CD14-positive monocyte (primary cell): ENCODE measurements at regions not wholly inside any gene's neighbourhood (a gene's known extent, or its start where the extent isn't known, plus 50 kb on each side); places are given as distances from the start of the nearest gene placed in this dataset.

Experiments used
- DNase-seq, 3 donors: peaks; one replicate each; pipeline ENCODE4 v3.0.0-alpha.2; 2011 to 2022
- H2AFZ ChIP-seq: 2 replicates; pipeline ENCODE4 v1.6.0; 2012; ENCODE audit warnings: mild to moderate bottlenecking, low read depth, low read length, inconsistent platforms; ENCODE audit not compliant: insufficient read depth, poor library complexity, severe bottlenecking
- H3K27ac ChIP-seq, 2 donors: 1 replicate in 1 of 2; 2 replicates in 1 of 2; pipeline ENCODE4 v1.5.1; 2012 to 2013; ENCODE audit warnings: low read length in 2 of 2, control low read depth in 1 of 2, inconsistent platforms in 1 of 2, low read depth in 1 of 2, mild to moderate bottlenecking in 1 of 2
- H3K27me3 ChIP-seq, 2 donors: one replicate each; pipeline versions ENCODE4 v1.6.0 to v1.6.1; 2011 to 2013; ENCODE audit warnings: low read length in 2 of 2; ENCODE audit not compliant: control insufficient read depth in 2 of 2, insufficient read depth in 2 of 2
- H3K36me3 ChIP-seq, 2 donors: replicated peaks in 1 of 2; 1 replicate in 1 of 2; 2 replicates in 1 of 2; pipeline versions ENCODE4 v1.5.1 to v1.6.1; 2012 to 2013; ENCODE audit warnings: low read length in 2 of 2, control low read depth in 1 of 2, inconsistent platforms in 1 of 2, mild to moderate bottlenecking in 1 of 2; ENCODE audit not compliant: insufficient read depth in 2 of 2, control insufficient read depth in 1 of 2
- H3K4me1 ChIP-seq, 2 donors: 1 replicate in 1 of 2; 2 replicates in 1 of 2; pipeline versions ENCODE4 v1.5.1 to v1.6.1; 2012 to 2013; ENCODE audit warnings: low read length in 2 of 2, control low read depth in 1 of 2, inconsistent platforms in 1 of 2, mild to moderate bottlenecking in 1 of 2, moderate library complexity in 1 of 2; ENCODE audit not compliant: insufficient read depth in 2 of 2, control insufficient read depth in 1 of 2
- H3K4me2 ChIP-seq: replicated peaks from 2 replicates; pipeline ENCODE3; 2012; ENCODE audit warnings: low read length, moderate library complexity, mild to moderate bottlenecking; ENCODE audit not compliant: poor library complexity, severe bottlenecking; ENCODE audit errors: extremely low read depth
- H3K4me3 ChIP-seq, 3 experiments: fragments of 200-600 bp in 1 of 3; sonication (generic) in 1 of 3; replicated peaks in 1 of 3; 1 replicate in 2 of 3; 2 replicates in 1 of 3; pipeline ENCODE4 v1.5.1; 2011 to 2013; ENCODE audit warnings: low read length in 3 of 3, mild to moderate bottlenecking in 3 of 3, control low read depth in 2 of 3, low read depth in 2 of 3, inconsistent platforms in 1 of 3, moderate library complexity in 1 of 3
- H3K79me2 ChIP-seq: 2 replicates; pipeline ENCODE4 v1.6.0; 2012; ENCODE audit warnings: mild to moderate bottlenecking, control low read depth, inconsistent platforms, low read length, moderate library complexity; ENCODE audit not compliant: insufficient read depth
- H3K9ac ChIP-seq: 2 replicates; pipeline ENCODE4 v1.6.0; 2017; ENCODE audit warnings: low read length, mild to moderate bottlenecking; ENCODE audit not compliant: insufficient read depth, poor library complexity, severe bottlenecking
- H3K9me3 ChIP-seq, 2 donors: replicated peaks in 1 of 2; 1 replicate in 1 of 2; 2 replicates in 1 of 2; pipeline versions ENCODE4 v1.5.1 to v1.6.1; 2012 to 2013; ENCODE audit warnings: low read length in 2 of 2, control low read depth in 1 of 2; ENCODE audit not compliant: control insufficient read depth in 1 of 2, insufficient read depth in 1 of 2
- H4K20me1 ChIP-seq: 2 replicates; pipeline ENCODE4 v1.6.0; 2012; ENCODE audit warnings: mild to moderate bottlenecking, low read length, control low read depth, moderate library complexity; ENCODE audit not compliant: insufficient read depth
- H3K27ac Mint-ChIP-seq, 7 donors: one replicate each; pipeline ENCODE4 v1.8.0; 2020; ENCODE audit warnings: mild to moderate bottlenecking in 7 of 7, mixed read lengths in 7 of 7, moderate library complexity in 6 of 7, inconsistent platforms in 2 of 7
- H3K27me3 Mint-ChIP-seq, 3 donors: one replicate each; pipeline ENCODE4 v1.8.0; 2021 to 2022; ENCODE audit warnings: low read depth in 3 of 3, mild to moderate bottlenecking in 3 of 3, mixed read lengths in 3 of 3, moderate library complexity in 3 of 3, inconsistent platforms in 1 of 3
- H3K36me3 Mint-ChIP-seq, 2 donors: one replicate each; pipeline ENCODE4 v1.8.0; 2020; ENCODE audit warnings: mixed read lengths in 2 of 2, inconsistent platforms in 1 of 2, mild to moderate bottlenecking in 1 of 2
- H3K4me1 Mint-ChIP-seq: one replicate; pipeline ENCODE4 v1.8.0; 2020; ENCODE audit warnings: mild to moderate bottlenecking, mixed read lengths
- H3K4me3 Mint-ChIP-seq, 2 donors: one replicate each; pipeline ENCODE4 v1.8.0; 2020; ENCODE audit warnings: mild to moderate bottlenecking in 2 of 2, mixed read lengths in 2 of 2, moderate library complexity in 1 of 2
- H3K9me3 Mint-ChIP-seq, 7 donors: one replicate each; pipeline ENCODE4 v1.8.0; 2020 to 2022; ENCODE audit warnings: mixed read lengths in 7 of 7, mild to moderate bottlenecking in 6 of 7, moderate library complexity in 6 of 7, inconsistent platforms in 2 of 7
- WGBS: methylation state at CpG from one replicate; pipeline ENCODE4 v1.1.5; 2013; ENCODE audit warnings: missing lambda C conversion rate; ENCODE audit not compliant: insufficient coverage; 5-methylcytosine and 5-hydroxymethylcytosine counted together
- intact Hi-C, 2 donors: fragments of 100-400 bp; cut with micrococcal nuclease; formaldehyde crosslinking; loops; one replicate each; pipeline versions ENCODE4 v1.15.0 to v1.15.1; 2023
- TF ChIP-seq, protein P1 (sequence below): fragments of 200-600 bp; IDR thresholded peaks from one replicate; pipeline ENCODE4 v1.8.0; 2022; ENCODE audit warnings: antibody characterized with exemption, mild to moderate bottlenecking

- Histone ChIP-seq H3K4me3 (no peak overlapping the region), H3K9me3 (no peaks in the 10 kb centered on the region), H3K27ac (no peak overlapping the region), H3K9ac (no peak overlapping the region), H3K4me2 (no peak overlapping the region), H4K20me1 (no peaks in the 10 kb centered on the region), H3K4me1 (peaks cover 0 to 7% of the 10 kb centered on the region in 2 donors), H3K36me3 (no peaks in the 10 kb centered on the region), H3K27me3 (no peaks in the 10 kb centered on the region), H3K79me2 (no peaks in the 10 kb centered on the region), H2AFZ (no peak overlapping the region)
- H3K36me3 Mint-ChIP-seq, result no peaks in the 10 kb centered on the region
- TF ChIP-seq, protein P1, sequence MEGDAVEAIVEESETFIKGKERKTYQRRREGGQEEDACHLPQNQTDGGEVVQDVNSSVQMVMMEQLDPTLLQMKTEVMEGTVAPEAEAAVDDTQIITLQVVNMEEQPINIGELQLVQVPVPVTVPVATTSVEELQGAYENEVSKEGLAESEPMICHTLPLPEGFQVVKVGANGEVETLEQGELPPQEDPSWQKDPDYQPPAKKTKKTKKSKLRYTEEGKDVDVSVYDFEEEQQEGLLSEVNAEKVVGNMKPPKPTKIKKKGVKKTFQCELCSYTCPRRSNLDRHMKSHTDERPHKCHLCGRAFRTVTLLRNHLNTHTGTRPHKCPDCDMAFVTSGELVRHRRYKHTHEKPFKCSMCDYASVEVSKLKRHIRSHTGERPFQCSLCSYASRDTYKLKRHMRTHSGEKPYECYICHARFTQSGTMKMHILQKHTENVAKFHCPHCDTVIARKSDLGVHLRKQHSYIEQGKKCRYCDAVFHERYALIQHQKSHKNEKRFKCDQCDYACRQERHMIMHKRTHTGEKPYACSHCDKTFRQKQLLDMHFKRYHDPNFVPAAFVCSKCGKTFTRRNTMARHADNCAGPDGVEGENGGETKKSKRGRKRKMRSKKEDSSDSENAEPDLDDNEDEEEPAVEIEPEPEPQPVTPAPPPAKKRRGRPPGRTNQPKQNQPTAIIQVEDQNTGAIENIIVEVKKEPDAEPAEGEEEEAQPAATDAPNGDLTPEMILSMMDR, result no peak
- no peak overlapping the region for H3K4me3 Mint-ChIP-seq
- WGBS, result no CpG with 5 or more reads among the region's 1 CpG
- DNase-seq, result peak in 1 of 3 donors; percentile 5
- H3K27ac Mint-ChIP-seq, result no peak overlapping the region
- no peaks in the 10 kb centered on the region for H3K9me3 Mint-ChIP-seq
- no peaks in the 10 kb centered on the region for H3K27me3 Mint-ChIP-seq
- intact Hi-C loops, result loop anchor here in 1 of 2 donors (10.0 kb wide), 1 partner anchor 100 kb away; no protein-coding TSS in a partner anchor
- H3K4me1 Mint-ChIP-seq, result peaks cover 8% of the 10 kb centered on the region
These were observed 144.7 kb downstream of the ZNF281 start for GRCh38 chr1:200265104-200265503.

- Histone ChIP-seq H3K27ac (no peak overlapping the region), H3K9me3 (no peaks in the 10 kb centered on the region), H2AFZ (no peak overlapping the region), H4K20me1 (no peaks in the 10 kb centered on the region), H3K9ac (no peak overlapping the region), H3K4me2 (no peak overlapping the region), H3K27me3 (no peaks in the 10 kb centered on the region), H3K4me3 (no peak overlapping the region), H3K79me2 (no peaks in the 10 kb centered on the region), H3K36me3 (no peaks in the 10 kb centered on the region), H3K4me1 (peaks cover 0 to 7% of the 10 kb centered on the region in 2 donors)
- intact Hi-C loops, result loop anchor here in 1 of 2 donors (10.0 kb wide), 1 partner anchor 98 kb away; no protein-coding TSS in a partner anchor
- no peaks in the 10 kb centered on the region for H3K36me3 Mint-ChIP-seq
- no peak overlapping the region for H3K4me3 Mint-ChIP-seq
- H3K27me3 Mint-ChIP-seq, result peaks cover 0 to 1% (median 0%) of the 10 kb centered on the region in 3 donors
- no CpG with 5 or more reads among the region's 3 CpGs for WGBS
- no peak for DNase-seq
- TF ChIP-seq, protein P1, result no peak
- H3K4me1 Mint-ChIP-seq, result peaks cover 8% of the 10 kb centered on the region
- H3K27ac Mint-ChIP-seq, result no peak overlapping the region
- H3K9me3 Mint-ChIP-seq, result no peaks in the 10 kb centered on the region
These were observed 146.6 kb downstream of the ZNF281 start for GRCh38 chr1:200263203-200263602.
